ENCODE measurements at regions not wholly inside any gene's neighbourhood (a gene's known extent, or its start where the extent isn't known, plus 50 kb on each side); places are given as distances from the start of the nearest gene placed in this dataset.

GRCh38 chr10:88070080-88070880 is 206.9 kb downstream of the PTEN start:
- TF ChIP-seq CTCF (optimal IDR thresholded peaks at IDR 0.05 in 1 of 3, IDR thresholded peaks at IDR 0.05 in 1 of 3, conservative IDR thresholded peaks at IDR 0.05 in 1 of 3; ENCODE audit: extremely low read depth in 1 of 3, insufficient read depth in 2 of 3, low read length in 3 of 3): no peak
- no peak for TF ChIP-seq EZH2 (IDR thresholded peaks at IDR 0.05; ENCODE audit: low read length)
